ENCODE measurements at regions not wholly inside any gene's neighbourhood (a gene's known extent, or its start where the extent isn't known, plus 50 kb on each side); places are given as distances from the start of the nearest gene placed in this dataset.

GRCh38 chr9:108290839-108291585 is 564.8 kb downstream of the ACTL7B start:
- TF ChIP-seq, protein P1, sequence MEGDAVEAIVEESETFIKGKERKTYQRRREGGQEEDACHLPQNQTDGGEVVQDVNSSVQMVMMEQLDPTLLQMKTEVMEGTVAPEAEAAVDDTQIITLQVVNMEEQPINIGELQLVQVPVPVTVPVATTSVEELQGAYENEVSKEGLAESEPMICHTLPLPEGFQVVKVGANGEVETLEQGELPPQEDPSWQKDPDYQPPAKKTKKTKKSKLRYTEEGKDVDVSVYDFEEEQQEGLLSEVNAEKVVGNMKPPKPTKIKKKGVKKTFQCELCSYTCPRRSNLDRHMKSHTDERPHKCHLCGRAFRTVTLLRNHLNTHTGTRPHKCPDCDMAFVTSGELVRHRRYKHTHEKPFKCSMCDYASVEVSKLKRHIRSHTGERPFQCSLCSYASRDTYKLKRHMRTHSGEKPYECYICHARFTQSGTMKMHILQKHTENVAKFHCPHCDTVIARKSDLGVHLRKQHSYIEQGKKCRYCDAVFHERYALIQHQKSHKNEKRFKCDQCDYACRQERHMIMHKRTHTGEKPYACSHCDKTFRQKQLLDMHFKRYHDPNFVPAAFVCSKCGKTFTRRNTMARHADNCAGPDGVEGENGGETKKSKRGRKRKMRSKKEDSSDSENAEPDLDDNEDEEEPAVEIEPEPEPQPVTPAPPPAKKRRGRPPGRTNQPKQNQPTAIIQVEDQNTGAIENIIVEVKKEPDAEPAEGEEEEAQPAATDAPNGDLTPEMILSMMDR (IDR thresholded peaks at IDR 0.05), result no peak
- TF ChIP-seq POLR2A (IDR thresholded peaks at IDR 0.05) (no peak), POLR2AphosphoS5 (IDR thresholded peaks at IDR 0.05) (no peak)
